WTC11 (cell line): ENCODE measurements at regions not wholly inside any gene's neighbourhood (a gene's known extent, or its start where the extent isn't known, plus 50 kb on each side); places are given as distances from the start of the nearest gene placed in this dataset.

Experiments used
- ATAC-seq: fragments of 200-7000 bp; cut with Tn5 transposase; 2 replicates; pipeline ENCODE4 v1.10.0; 2021; ENCODE audit warnings: mild to moderate bottlenecking, moderate library complexity
- CTCF ChIA-PET: fragments of 300-600 bp; sonication (Branson Sonifier 250); formaldehyde crosslinking; loops from one replicate; lab custom pipeline; 2021; ENCODE audit warnings: antibody characterized with exemption; lab: Charles Lee
- POLR2A ChIA-PET: fragments of 350-600 bp; sonication (Branson Sonifier 250); formaldehyde crosslinking; loops from one replicate; lab custom pipeline; 2021; ENCODE audit warnings: antibody characterized with exemption; lab: Charles Lee
- DNase-seq: peaks from one replicate; pipeline ENCODE4 v3.0.0; 2021; ENCODE audit warnings: low spot score
- H3K27ac Mint-ChIP-seq: 2 replicates; pipeline ENCODE4 v1.8.0; 2021; ENCODE audit warnings: mixed read lengths
- H3K27me3 Mint-ChIP-seq: 2 replicates; pipeline ENCODE4 v1.8.0; 2021; ENCODE audit warnings: low read depth, mild to moderate bottlenecking, moderate library complexity, mixed read lengths
- H3K36me3 Mint-ChIP-seq: 2 replicates; pipeline ENCODE4 v1.8.0; 2021; ENCODE audit warnings: mixed read lengths
- H3K4me1 Mint-ChIP-seq: 2 replicates; pipeline ENCODE4 v1.8.0; 2022; ENCODE audit warnings: mixed read lengths
- H3K4me3 Mint-ChIP-seq: 2 replicates; pipeline ENCODE4 v1.8.0; 2021; ENCODE audit warnings: mild to moderate bottlenecking, moderate library complexity, mixed read lengths
- H3K9me3 Mint-ChIP-seq: 2 replicates; pipeline ENCODE4 v1.8.0; 2021; ENCODE audit warnings: mixed read lengths
- ATF1 ChIP-seq: sonication (generic); formaldehyde crosslinking; IDR thresholded peaks from 2 replicates; pipeline ENCODE4 v1.8.1; 2023; ENCODE audit warnings: mild to moderate bottlenecking, moderate library complexity, missing genetic modification reagents
- CBFB ChIP-seq: sonication (generic); formaldehyde crosslinking; IDR thresholded peaks from 2 replicates; pipeline ENCODE4 v1.8.1; 2022; ENCODE audit warnings: mild to moderate bottlenecking, low read depth, missing genetic modification reagents
- CREM ChIP-seq: sonication (generic); formaldehyde crosslinking; IDR thresholded peaks from 2 replicates; pipeline ENCODE4 v1.8.1; 2022; ENCODE audit warnings: mild to moderate bottlenecking, missing genetic modification reagents, moderate library complexity
- ELF4 ChIP-seq: sonication (generic); formaldehyde crosslinking; IDR thresholded peaks from 2 replicates; pipeline ENCODE4 v1.8.1; 2022; ENCODE audit warnings: low read depth, mild to moderate bottlenecking, moderate library complexity, missing genetic modification reagents
- FOXK1 ChIP-seq: sonication (generic); formaldehyde crosslinking; IDR thresholded peaks from 2 replicates; pipeline ENCODE4 v1.8.0; 2022; ENCODE audit warnings: mild to moderate bottlenecking, moderate library complexity, missing genetic modification reagents
- GRHL2 ChIP-seq: fragments of 250-450 bp; sonication (Bioruptor Pico); IDR thresholded peaks from 2 replicates; pipeline ENCODE4 v1.8.0; 2022; ENCODE audit warnings: mild to moderate bottlenecking, moderate library complexity; ENCODE audit not compliant: insufficient replicate concordance, severe bottlenecking
- GTF2I ChIP-seq: fragments of 250-450 bp; sonication (Bioruptor Pico); conservative IDR thresholded peaks from 2 replicates; pipeline ENCODE4 v1.4.0; 2021; ENCODE audit warnings: mild to moderate bottlenecking
- IRF2 ChIP-seq: sonication (generic); formaldehyde crosslinking; IDR thresholded peaks from 2 replicates; pipeline ENCODE4 v1.8.0; 2022; ENCODE audit warnings: low read depth, missing genetic modification reagents, borderline replicate concordance
- JAZF1 ChIP-seq: fragments of 250-450 bp; sonication (Bioruptor Pico); IDR thresholded peaks from 2 replicates; pipeline ENCODE4 v1.9.0; 2021; ENCODE audit warnings: moderate library complexity, mild to moderate bottlenecking, inconsistent platforms
- MXD4 ChIP-seq: fragments of 250-450 bp; sonication (Bioruptor Pico); IDR thresholded peaks from 2 replicates; pipeline ENCODE4 v1.8.0; 2021; ENCODE audit warnings: mild to moderate bottlenecking, moderate library complexity, borderline replicate concordance
- NR1H2 ChIP-seq: sonication (generic); formaldehyde crosslinking; IDR thresholded peaks from 2 replicates; pipeline ENCODE4 v1.9.0; 2021; ENCODE audit warnings: mild to moderate bottlenecking, moderate library complexity, missing genetic modification reagents
- NR2C2 ChIP-seq: sonication (generic); formaldehyde crosslinking; IDR thresholded peaks from 2 replicates; pipeline ENCODE4 v1.8.0; 2022; ENCODE audit warnings: mild to moderate bottlenecking, missing genetic modification reagents
- NR3C1 ChIP-seq: sonication (generic); formaldehyde crosslinking; conservative IDR thresholded peaks from 2 replicates; pipeline ENCODE4 v1.8.1; 2023; ENCODE audit warnings: low read depth, mild to moderate bottlenecking, missing genetic modification reagents
- PRRX2 ChIP-seq: fragments of 250-450 bp; sonication (Bioruptor Pico); IDR thresholded peaks from 2 replicates; pipeline ENCODE4 v1.8.0; 2021; ENCODE audit warnings: mild to moderate bottlenecking
- SP1 ChIP-seq: sonication (generic); formaldehyde crosslinking; conservative IDR thresholded peaks from 2 replicates; pipeline ENCODE4 v1.8.1; 2022; ENCODE audit warnings: missing genetic modification reagents
- TEAD4 ChIP-seq: sonication (generic); formaldehyde crosslinking; IDR thresholded peaks from 2 replicates; pipeline ENCODE4 v1.8.0; 2022; ENCODE audit warnings: mild to moderate bottlenecking, missing genetic modification reagents
- ZBTB21 ChIP-seq: sonication (generic); formaldehyde crosslinking; IDR thresholded peaks from 2 replicates; pipeline ENCODE4 v1.8.1; 2023; ENCODE audit warnings: mild to moderate bottlenecking, missing genetic modification reagents, borderline replicate concordance
- ZMAT4 ChIP-seq: fragments of 250-450 bp; sonication (Bioruptor Pico); IDR thresholded peaks from 2 replicates; pipeline ENCODE4 v1.9.0; 2021; ENCODE audit warnings: mild to moderate bottlenecking
- ZNF121 ChIP-seq: sonication (generic); formaldehyde crosslinking; IDR thresholded peaks from 2 replicates; pipeline ENCODE4 v1.8.0; 2023; ENCODE audit warnings: missing genetic modification reagents
- ZNF232 ChIP-seq: sonication (generic); formaldehyde crosslinking; IDR thresholded peaks from 2 replicates; pipeline ENCODE4 v1.8.0; 2022; ENCODE audit warnings: mild to moderate bottlenecking, missing genetic modification reagents
- ZNF396 ChIP-seq: fragments of 250-450 bp; sonication (Bioruptor Pico); IDR thresholded peaks from 2 replicates; pipeline ENCODE4 v1.8.0; 2021; ENCODE audit warnings: mild to moderate bottlenecking, moderate library complexity, borderline replicate concordance
- ZNF416 ChIP-seq: fragments of 250-450 bp; sonication (Bioruptor Pico); IDR thresholded peaks from 2 replicates; pipeline ENCODE4 v1.9.0; 2021; ENCODE audit warnings: mild to moderate bottlenecking, inconsistent platforms
- ZNF512 ChIP-seq: sonication (generic); formaldehyde crosslinking; IDR thresholded peaks from 2 replicates; pipeline ENCODE4 v1.8.1; 2022; ENCODE audit warnings: missing genetic modification reagents, borderline replicate concordance
- ZNF671 ChIP-seq: fragments of 250-450 bp; sonication (Bioruptor Pico); IDR thresholded peaks from 2 replicates; pipeline ENCODE4 v1.8.0; 2021; ENCODE audit warnings: mild to moderate bottlenecking
- TF ChIP-seq, protein P1 (sequence below): sonication (generic); formaldehyde crosslinking; conservative IDR thresholded peaks from 2 replicates; pipeline ENCODE4 v1.8.1; 2022; ENCODE audit warnings: mild to moderate bottlenecking, missing genetic modification reagents
- TF ChIP-seq, protein P2 (sequence below): sonication (generic); formaldehyde crosslinking; IDR thresholded peaks from 2 replicates; pipeline ENCODE4 v1.8.0; 2022; ENCODE audit warnings: mild to moderate bottlenecking, missing genetic modification reagents
- TF ChIP-seq, protein P3 (sequence below): fragments of 250-450 bp; sonication (Bioruptor Pico); IDR thresholded peaks from 2 replicates; pipeline ENCODE4 v1.9.0; 2021; ENCODE audit warnings: mild to moderate bottlenecking
- TF ChIP-seq, protein P4 (sequence below): fragments of 200-600 bp; IDR thresholded peaks from 2 replicates; pipeline ENCODE4 v1.8.0; 2022; ENCODE audit warnings: antibody characterized with exemption
- TF ChIP-seq, protein P5 (sequence below): fragments of 250-450 bp; sonication (Bioruptor Pico); IDR thresholded peaks from 2 replicates; pipeline ENCODE4 v1.8.0; 2021; ENCODE audit warnings: mild to moderate bottlenecking

DNA sequence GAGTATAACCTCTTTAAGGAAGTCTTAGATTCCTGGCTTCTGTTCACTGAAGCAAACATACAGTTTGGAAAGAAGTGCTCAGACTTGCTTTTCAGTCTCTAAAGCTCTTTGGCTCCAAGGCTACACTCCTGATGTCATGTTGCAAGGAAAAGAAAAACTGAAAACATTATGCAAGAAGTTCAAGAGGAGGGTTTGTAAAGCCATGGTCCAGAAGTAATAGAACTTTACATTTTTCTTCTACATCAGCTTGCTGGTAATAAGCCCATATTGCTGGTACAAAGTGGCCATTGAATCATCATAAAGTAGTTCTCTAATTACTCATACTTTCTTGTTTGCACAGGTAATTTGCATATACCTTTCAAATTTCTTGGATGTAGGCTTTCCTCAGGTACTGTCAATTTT is 83.6 kb downstream of the BBS10 start:
- peaks cover 10% of the 10 kb centered on the region for H3K36me3 Mint-ChIP-seq
- ChIA-PET CTCF (no interaction called here), POLR2A (no interaction called here)
- peaks cover 12% of the 10 kb centered on the region for H3K4me1 Mint-ChIP-seq
- TF ChIP-seq ZNF671 (CRISPR knock-in tag) = no peak
- no peak for TF ChIP-seq ELF4 (CRISPR knock-in tag)
- no peak for TF ChIP-seq ATF1
- no peak for TF ChIP-seq ZNF121 (CRISPR knock-in tag)
- no peak for TF ChIP-seq ZNF416 (CRISPR knock-in tag)
- TF ChIP-seq NR2C2 = no peak
- no peak for TF ChIP-seq NR1H2 (CRISPR knock-in tag)
- no peak for TF ChIP-seq ZBTB21
- no peak for TF ChIP-seq ZMAT4 (CRISPR knock-in tag)
- TF ChIP-seq TEAD4 (CRISPR knock-in tag) = no peak
- no peak for TF ChIP-seq FOXK1
- no peak for TF ChIP-seq SP1 (CRISPR knock-in tag)
- TF ChIP-seq JAZF1 = no peak
- TF ChIP-seq MXD4 (CRISPR knock-in tag) = no peak
- no peak overlapping the region for H3K4me3 Mint-ChIP-seq
- no peaks in the 10 kb centered on the region for H3K27me3 Mint-ChIP-seq
- H3K27ac Mint-ChIP-seq = no peak overlapping the region
- ATAC-seq (no peak), DNase-seq (no peak)
- peaks cover 27% of the 10 kb centered on the region for H3K9me3 Mint-ChIP-seq

DNA sequence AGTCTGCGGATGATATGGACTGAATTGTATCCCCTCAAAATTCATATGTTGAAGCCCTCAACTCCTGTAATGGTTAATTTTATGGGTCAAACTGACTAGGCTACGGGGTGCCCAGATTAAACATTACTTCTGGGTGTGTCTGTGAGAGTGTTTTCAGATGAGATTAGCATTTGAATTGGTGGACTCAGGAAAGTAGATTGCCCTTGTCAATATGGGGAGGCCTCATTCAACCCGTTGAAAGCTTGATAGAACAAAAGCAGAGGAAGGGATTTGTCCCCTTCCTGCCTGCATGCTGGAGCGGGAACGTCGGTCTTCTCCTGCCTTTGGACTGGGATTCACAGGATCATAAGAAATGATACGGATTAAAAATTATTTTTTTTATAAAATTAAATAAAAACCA is 84.5 kb downstream of the BBS10 start:
- TF ChIP-seq NR3C1 (CRISPR knock-in tag) = no peak
- no peak for TF ChIP-seq GTF2I (CRISPR knock-in tag)
- no peak for TF ChIP-seq GRHL2
- TF ChIP-seq, protein P1, sequence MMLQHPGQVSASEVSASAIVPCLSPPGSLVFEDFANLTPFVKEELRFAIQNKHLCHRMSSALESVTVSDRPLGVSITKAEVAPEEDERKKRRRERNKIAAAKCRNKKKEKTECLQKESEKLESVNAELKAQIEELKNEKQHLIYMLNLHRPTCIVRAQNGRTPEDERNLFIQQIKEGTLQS = no peak
- no peak for TF ChIP-seq MXD4 (CRISPR knock-in tag)
- TF ChIP-seq, protein P2, sequence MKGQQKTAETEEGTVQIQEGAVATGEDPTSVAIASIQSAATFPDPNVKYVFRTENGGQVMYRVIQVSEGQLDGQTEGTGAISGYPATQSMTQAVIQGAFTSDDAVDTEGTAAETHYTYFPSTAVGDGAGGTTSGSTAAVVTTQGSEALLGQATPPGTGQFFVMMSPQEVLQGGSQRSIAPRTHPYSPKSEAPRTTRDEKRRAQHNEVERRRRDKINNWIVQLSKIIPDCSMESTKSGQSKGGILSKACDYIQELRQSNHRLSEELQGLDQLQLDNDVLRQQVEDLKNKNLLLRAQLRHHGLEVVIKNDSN = no peak
- TF ChIP-seq CREM (CRISPR knock-in tag) = no peak
- TF ChIP-seq, protein P3, sequence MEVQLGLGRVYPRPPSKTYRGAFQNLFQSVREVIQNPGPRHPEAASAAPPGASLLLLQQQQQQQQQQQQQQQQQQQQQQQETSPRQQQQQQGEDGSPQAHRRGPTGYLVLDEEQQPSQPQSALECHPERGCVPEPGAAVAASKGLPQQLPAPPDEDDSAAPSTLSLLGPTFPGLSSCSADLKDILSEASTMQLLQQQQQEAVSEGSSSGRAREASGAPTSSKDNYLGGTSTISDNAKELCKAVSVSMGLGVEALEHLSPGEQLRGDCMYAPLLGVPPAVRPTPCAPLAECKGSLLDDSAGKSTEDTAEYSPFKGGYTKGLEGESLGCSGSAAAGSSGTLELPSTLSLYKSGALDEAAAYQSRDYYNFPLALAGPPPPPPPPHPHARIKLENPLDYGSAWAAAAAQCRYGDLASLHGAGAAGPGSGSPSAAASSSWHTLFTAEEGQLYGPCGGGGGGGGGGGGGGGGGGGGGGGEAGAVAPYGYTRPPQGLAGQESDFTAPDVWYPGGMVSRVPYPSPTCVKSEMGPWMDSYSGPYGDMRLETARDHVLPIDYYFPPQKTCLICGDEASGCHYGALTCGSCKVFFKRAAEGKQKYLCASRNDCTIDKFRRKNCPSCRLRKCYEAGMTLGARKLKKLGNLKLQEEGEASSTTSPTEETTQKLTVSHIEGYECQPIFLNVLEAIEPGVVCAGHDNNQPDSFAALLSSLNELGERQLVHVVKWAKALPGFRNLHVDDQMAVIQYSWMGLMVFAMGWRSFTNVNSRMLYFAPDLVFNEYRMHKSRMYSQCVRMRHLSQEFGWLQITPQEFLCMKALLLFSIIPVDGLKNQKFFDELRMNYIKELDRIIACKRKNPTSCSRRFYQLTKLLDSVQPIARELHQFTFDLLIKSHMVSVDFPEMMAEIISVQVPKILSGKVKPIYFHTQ = no peak
- no peak for TF ChIP-seq ZNF396 (CRISPR knock-in tag)
- no peak for TF ChIP-seq ZNF121 (CRISPR knock-in tag)
- TF ChIP-seq PRRX2 (CRISPR knock-in tag) = no peak
- TF ChIP-seq CBFB (CRISPR knock-in tag) = no peak
- TF ChIP-seq, protein P4, sequence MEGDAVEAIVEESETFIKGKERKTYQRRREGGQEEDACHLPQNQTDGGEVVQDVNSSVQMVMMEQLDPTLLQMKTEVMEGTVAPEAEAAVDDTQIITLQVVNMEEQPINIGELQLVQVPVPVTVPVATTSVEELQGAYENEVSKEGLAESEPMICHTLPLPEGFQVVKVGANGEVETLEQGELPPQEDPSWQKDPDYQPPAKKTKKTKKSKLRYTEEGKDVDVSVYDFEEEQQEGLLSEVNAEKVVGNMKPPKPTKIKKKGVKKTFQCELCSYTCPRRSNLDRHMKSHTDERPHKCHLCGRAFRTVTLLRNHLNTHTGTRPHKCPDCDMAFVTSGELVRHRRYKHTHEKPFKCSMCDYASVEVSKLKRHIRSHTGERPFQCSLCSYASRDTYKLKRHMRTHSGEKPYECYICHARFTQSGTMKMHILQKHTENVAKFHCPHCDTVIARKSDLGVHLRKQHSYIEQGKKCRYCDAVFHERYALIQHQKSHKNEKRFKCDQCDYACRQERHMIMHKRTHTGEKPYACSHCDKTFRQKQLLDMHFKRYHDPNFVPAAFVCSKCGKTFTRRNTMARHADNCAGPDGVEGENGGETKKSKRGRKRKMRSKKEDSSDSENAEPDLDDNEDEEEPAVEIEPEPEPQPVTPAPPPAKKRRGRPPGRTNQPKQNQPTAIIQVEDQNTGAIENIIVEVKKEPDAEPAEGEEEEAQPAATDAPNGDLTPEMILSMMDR = no peak
- no peak for TF ChIP-seq ZNF512
- TF ChIP-seq IRF2 (CRISPR knock-in tag) = no peak
- TF ChIP-seq, protein P5, sequence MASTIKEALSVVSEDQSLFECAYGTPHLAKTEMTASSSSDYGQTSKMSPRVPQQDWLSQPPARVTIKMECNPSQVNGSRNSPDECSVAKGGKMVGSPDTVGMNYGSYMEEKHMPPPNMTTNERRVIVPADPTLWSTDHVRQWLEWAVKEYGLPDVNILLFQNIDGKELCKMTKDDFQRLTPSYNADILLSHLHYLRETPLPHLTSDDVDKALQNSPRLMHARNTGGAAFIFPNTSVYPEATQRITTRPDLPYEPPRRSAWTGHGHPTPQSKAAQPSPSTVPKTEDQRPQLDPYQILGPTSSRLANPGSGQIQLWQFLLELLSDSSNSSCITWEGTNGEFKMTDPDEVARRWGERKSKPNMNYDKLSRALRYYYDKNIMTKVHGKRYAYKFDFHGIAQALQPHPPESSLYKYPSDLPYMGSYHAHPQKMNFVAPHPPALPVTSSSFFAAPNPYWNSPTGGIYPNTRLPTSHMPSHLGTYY (CRISPR knock-in tag) = no peak
- TF ChIP-seq ATF1 = no peak
- TF ChIP-seq TEAD4 (CRISPR knock-in tag) = no peak
- TF ChIP-seq ZNF232 (CRISPR knock-in tag) = no peak
- TF ChIP-seq, all 79 proteins: peak for 0
- ATAC-seq (no peak), DNase-seq (no peak)
- H3K27me3 Mint-ChIP-seq = no peaks in the 10 kb centered on the region
- peaks cover 27% of the 10 kb centered on the region for H3K9me3 Mint-ChIP-seq
- peaks cover 18% of the 10 kb centered on the region for H3K4me1 Mint-ChIP-seq
- ChIA-PET CTCF (no interaction called here), POLR2A (no interaction called here)
- H3K36me3 Mint-ChIP-seq = peaks cover 10% of the 10 kb centered on the region
- no peak overlapping the region for H3K4me3 Mint-ChIP-seq
- H3K27ac Mint-ChIP-seq = no peak overlapping the region
